IMR-90 (cell line): ENCODE measurements at regions not wholly inside any gene's neighbourhood (a gene's known extent, or its start where the extent isn't known, plus 50 kb on each side); places are given as distances from the start of the nearest gene placed in this dataset.
"Not testable (repeated sequence)": the region's sequence is repeated elsewhere in the genome, so short reads cannot be mapped to it uniquely, and the experiment has no call there.

ENCODE experiments used
- ATAC-seq: fragments of 200-7000 bp; cut with Tn5 transposase; 2 replicates; pipeline ENCODE4 v1.9.1; 2020; ENCODE audit warnings: low read depth, mild to moderate bottlenecking, moderate library complexity
- BruUV-seq: library from RNA; stranded (reverse); fragments of 400-500 nt; replicated peaks from 2 replicates; lab custom pipeline; 2021; lab: Mats Ljungman, UMichigan
- CTCF ChIA-PET: fragments of 300-600 bp; formaldehyde crosslinking; extraction: SDS; loops from one replicate; lab custom pipeline; 2021; ENCODE audit warnings: antibody characterized with exemption; lab: Yijun Ruan, JAX
- POLR2A ChIA-PET: fragments of 300-600 bp; sonication (Branson Sonifier 250); formaldehyde crosslinking; loops from one replicate; lab custom pipeline; 2022; ENCODE audit warnings: antibody characterized with exemption; ENCODE audit not compliant: unreplicated experiment; lab: Charles Lee
- DNase-seq: peaks from one replicate; pipeline ENCODE4 v3.0.0; 2013
- H2AFZ ChIP-seq: replicated peaks from 2 replicates; pipeline ENCODE3; 2013; ENCODE audit warnings: low read length, mild to moderate bottlenecking; ENCODE audit not compliant: poor library complexity
- H2AK5ac ChIP-seq: 2 replicates; pipeline ENCODE4 v1.6.1; 2013; ENCODE audit warnings: low read depth, low read length, inconsistent platforms
- H2AK9ac ChIP-seq: replicated peaks from 2 replicates; pipeline ENCODE3; 2013; ENCODE audit warnings: mild to moderate bottlenecking, low read depth, low read length, moderate library complexity; ENCODE audit not compliant: poor library complexity
- H2BK120ac ChIP-seq: 2 replicates; pipeline ENCODE4 v1.6.1; 2013; ENCODE audit warnings: low read depth, low read length, inconsistent platforms
- H2BK15ac ChIP-seq: 3 replicates; pipeline ENCODE4 v1.6.1; 2013; ENCODE audit warnings: low read depth, low read length, inconsistent platforms
- H2BK20ac ChIP-seq: 2 replicates; pipeline ENCODE4 v1.6.1; 2013; ENCODE audit warnings: low read depth, mild to moderate bottlenecking, inconsistent platforms, low read length, moderate library complexity
- H2BK5ac ChIP-seq: 2 replicates; pipeline ENCODE4 v1.6.1; 2013; ENCODE audit warnings: mild to moderate bottlenecking, low read depth, low read length, inconsistent platforms; ENCODE audit not compliant: poor library complexity, severe bottlenecking
- H3K14ac ChIP-seq: replicated peaks from 2 replicates; pipeline ENCODE4 v1.6.1; 2013; ENCODE audit warnings: low read depth, low read length, inconsistent platforms
- H3K18ac ChIP-seq: 2 replicates; pipeline ENCODE4 v1.6.1; 2013; ENCODE audit warnings: low read depth, low read length, control low read depth
- H3K23ac ChIP-seq: 2 replicates; pipeline ENCODE4 v1.6.1; 2013; ENCODE audit warnings: low read depth, low read length, inconsistent platforms
- H3K27ac ChIP-seq: 2 replicates; pipeline ENCODE4 v1.5.1; 2013; ENCODE audit warnings: mild to moderate bottlenecking, control low read depth, low read length; ENCODE audit not compliant: insufficient read depth
- H3K27me3 ChIP-seq: 2 replicates; pipeline ENCODE4 v1.6.1; 2013; ENCODE audit warnings: low read length; ENCODE audit not compliant: control insufficient read depth, insufficient read depth
- H3K36me3 ChIP-seq: 2 replicates; pipeline ENCODE4 v1.6.1; 2013; ENCODE audit warnings: low read length, mixed read lengths; ENCODE audit not compliant: control insufficient read depth, insufficient read depth
- H3K4ac ChIP-seq: 2 replicates; pipeline ENCODE4 v1.6.1; 2013; ENCODE audit warnings: low read depth, low read length, inconsistent platforms
- H3K4me1 ChIP-seq: 2 replicates; pipeline ENCODE4 v1.6.1; 2013; ENCODE audit warnings: low read length, mixed read lengths; ENCODE audit not compliant: control insufficient read depth, insufficient read depth
- H3K4me2 ChIP-seq: 2 replicates; pipeline ENCODE4 v1.6.1; 2013; ENCODE audit warnings: low read depth, mild to moderate bottlenecking, control low read depth, low read length, moderate library complexity
- H3K4me3 ChIP-seq: 2 replicates; pipeline ENCODE4 v1.5.1; 2013; ENCODE audit warnings: low read depth, mild to moderate bottlenecking, control low read depth, low read length, moderate library complexity; ENCODE audit not compliant: insufficient read depth
- H3K56ac ChIP-seq: 2 replicates; pipeline ENCODE4 v1.6.1; 2013; ENCODE audit warnings: low read length, inconsistent platforms; ENCODE audit not compliant: insufficient read depth; ENCODE audit errors: extremely low read depth
- H3K79me1 ChIP-seq, 2 experiments: 2 replicates each; pipeline ENCODE4 v1.6.1; 2013; ENCODE audit warnings: low read length in 2 of 2, inconsistent platforms in 1 of 2, low read depth in 1 of 2
- H3K9ac ChIP-seq: 2 replicates; pipeline ENCODE4 v1.6.1; 2013; ENCODE audit warnings: low read depth, low read length, control low read depth
- H3K9me1 ChIP-seq: 2 replicates; pipeline ENCODE4 v1.6.1; 2013; ENCODE audit warnings: low read length, inconsistent platforms; ENCODE audit not compliant: insufficient read depth
- H3K9me3 ChIP-seq: 2 replicates; pipeline ENCODE4 v1.6.1; 2013; ENCODE audit warnings: low read length; ENCODE audit not compliant: control insufficient read depth, insufficient read depth
- H4K20me1 ChIP-seq: 2 replicates; pipeline ENCODE4 v1.6.1; 2013; ENCODE audit warnings: low read length, inconsistent platforms; ENCODE audit not compliant: insufficient read depth
- H4K5ac ChIP-seq: 2 replicates; pipeline ENCODE4 v1.6.1; 2013; ENCODE audit warnings: mild to moderate bottlenecking, low read depth, low read length, control low read depth
- H4K8ac ChIP-seq, 2 experiments: 2 replicates each; pipeline ENCODE4 v1.6.1; 2013; ENCODE audit warnings: low read depth in 2 of 2, low read length in 2 of 2, control low read depth in 1 of 2, inconsistent platforms in 1 of 2
- H4K91ac ChIP-seq: 2 replicates; pipeline ENCODE4 v1.6.1; 2013; ENCODE audit warnings: low read depth, low read length, inconsistent platforms; ENCODE audit not compliant: insufficient read depth
- WGBS, 2 experiments: methylation state at CpG; one replicate each; pipeline versions ENCODE4 v1.1.5 to v1.1.7; 2013; ENCODE audit warnings: missing lambda C conversion rate in 2 of 2; ENCODE audit not compliant: insufficient read length in 1 of 2; ENCODE audit errors: extremely low coverage in 2 of 2; 5-methylcytosine and 5-hydroxymethylcytosine counted together
- dilution Hi-C: fragments of 300-500 bp; cut with HindIII; formaldehyde crosslinking; loops from one replicate; pipeline ENCODE4 v1.14.3; 2018; ENCODE audit warnings: low sequenced_read_pairs; ENCODE audit not compliant: unreplicated experiment
- in situ Hi-C: fragments of 300-500 bp; cut with MboI; formaldehyde crosslinking; loops from 3 replicates; pipeline ENCODE4 v1.14.3; 2019; ENCODE audit warnings: low sequenced_read_pairs, inconsistent platforms, mixed read lengths
- intact Hi-C: fragments of 100-400 bp; cut with micrococcal nuclease; formaldehyde crosslinking; loops from 2 replicates; pipeline ENCODE4 v1.10.0; 2022

- H3K9me3 ChIP-seq, ATAC-seq, H3K9ac ChIP-seq, H2BK5ac ChIP-seq, H2AK5ac ChIP-seq, H2AK9ac ChIP-seq, H3K4me3 ChIP-seq, H3K27ac ChIP-seq, H3K14ac ChIP-seq, H3K27me3 ChIP-seq, H4K91ac ChIP-seq, DNase-seq, H3K18ac ChIP-seq, H2BK15ac ChIP-seq, H3K4ac ChIP-seq, CTCF ChIA-PET, BruUV-seq, in situ Hi-C loops, H3K9me1 ChIP-seq, H4K5ac ChIP-seq, H3K79me1 ChIP-seq, dilution Hi-C loops, H4K8ac ChIP-seq, intact Hi-C loops, H3K4me2 ChIP-seq, H2BK120ac ChIP-seq, H2AFZ ChIP-seq, H3K56ac ChIP-seq, H3K23ac ChIP-seq, H2BK20ac ChIP-seq, H4K20me1 ChIP-seq, H3K36me3 ChIP-seq, H3K4me1 ChIP-seq, POLR2A ChIA-PET: not testable (repeated sequence)
- WGBS, 2 experiments: no CpG with 5 or more reads among the region's 1 CpG
Measured at GRCh38 chr12:105682821-105683220, 352.3 kb downstream of the C12orf75 start.
